Kidney epithelial cell (primary cell): ENCODE measurements at regions not wholly inside any gene's neighbourhood (a gene's known extent, or its start where the extent isn't known, plus 50 kb on each side); places are given as distances from the start of the nearest gene placed in this dataset.

Source experiments
- DNase-seq: peaks from one replicate; pipeline ENCODE4 v3.0.0-alpha.2; 2010; ENCODE audit warnings: low read depth
- H3K27me3 ChIP-seq: 2 replicates; pipeline ENCODE4 v1.6.0; 2011; ENCODE audit warnings: low read length; ENCODE audit not compliant: control insufficient read depth, insufficient read depth
- H3K36me3 ChIP-seq: 2 replicates; pipeline ENCODE4 v1.5.1; 2011; ENCODE audit warnings: low read length; ENCODE audit not compliant: control insufficient read depth, insufficient read depth
- H3K4me3 ChIP-seq: 2 replicates; pipeline ENCODE4 v1.5.1; 2011; ENCODE audit warnings: low read depth, mild to moderate bottlenecking, control low read depth, low read length
- CTCF ChIP-seq: IDR thresholded peaks from 2 replicates; pipeline ENCODE4 v1.5.1; 2011; ENCODE audit warnings: mild to moderate bottlenecking, moderate library complexity, low read length, control low read depth, inconsistent platforms; ENCODE audit not compliant: insufficient read depth, poor library complexity, severe bottlenecking

GRCh38 chr2:209097168-209097567, 326.7 kb upstream of the MAP2 start:
- H3K4me3 ChIP-seq = no peak overlapping the region
- no peak for DNase-seq
- H3K27me3 ChIP-seq = no peaks in the 10 kb centered on the region
- TF ChIP-seq CTCF = no peak
- H3K36me3 ChIP-seq = no peaks in the 10 kb centered on the region

GRCh38 chr2:209102319-209102718, 321.5 kb upstream of the MAP2 start:
- no peaks in the 10 kb centered on the region for H3K36me3 ChIP-seq
- no peak for DNase-seq
- H3K27me3 ChIP-seq = no peaks in the 10 kb centered on the region
- no peak overlapping the region for H3K4me3 ChIP-seq
- TF ChIP-seq CTCF = no peak

- H3K27me3 ChIP-seq = no peaks in the 10 kb centered on the region
- no peak for TF ChIP-seq CTCF
- no peak for DNase-seq
- H3K36me3 ChIP-seq = no peaks in the 10 kb centered on the region
- no peak overlapping the region for H3K4me3 ChIP-seq
Observed at GRCh38 chr2:209113026-209113425, 310.8 kb upstream of the MAP2 start.

- no peak for DNase-seq
- no peak overlapping the region for H3K4me3 ChIP-seq
- no peak for TF ChIP-seq CTCF
- H3K27me3 ChIP-seq = no peaks in the 10 kb centered on the region
- H3K36me3 ChIP-seq = no peaks in the 10 kb centered on the region
Observed at GRCh38 chr2:209114588-209115240, 309.1 kb upstream of the MAP2 start.

- TF ChIP-seq CTCF = no peak
- Histone ChIP-seq H3K4me3 (no peak overlapping the region), H3K27me3 (no peaks in the 10 kb centered on the region), H3K36me3 (no peaks in the 10 kb centered on the region)
- no peak for DNase-seq
Observed at GRCh38 chr2:209121691-209122090, 302.2 kb upstream of the MAP2 start.

GRCh38 chr2:209125291-209125690, 298.6 kb upstream of the MAP2 start:
- Histone ChIP-seq H3K27me3 (no peaks in the 10 kb centered on the region), H3K4me3 (no peak overlapping the region), H3K36me3 (no peaks in the 10 kb centered on the region)
- no peak for TF ChIP-seq CTCF
- DNase-seq = no peak
